HG03066 (cell line): ENCODE measurements at regions not wholly inside any gene's neighbourhood (a gene's known extent, or its start where the extent isn't known, plus 50 kb on each side); places are given as distances from the start of the nearest gene placed in this dataset.

ENCODE experiments used
- ATAC-seq: cut with Tn5 transposase; IDR thresholded peaks from one replicate; pipeline ENCODE4 v1.9.1; 2021; ENCODE audit warnings: low read depth; ENCODE audit not compliant: unreplicated experiment

GRCh38 chr1:81050390-81050789, 750.3 kb upstream of the ADGRL2 start:
- ATAC-seq: no peak

DNA sequence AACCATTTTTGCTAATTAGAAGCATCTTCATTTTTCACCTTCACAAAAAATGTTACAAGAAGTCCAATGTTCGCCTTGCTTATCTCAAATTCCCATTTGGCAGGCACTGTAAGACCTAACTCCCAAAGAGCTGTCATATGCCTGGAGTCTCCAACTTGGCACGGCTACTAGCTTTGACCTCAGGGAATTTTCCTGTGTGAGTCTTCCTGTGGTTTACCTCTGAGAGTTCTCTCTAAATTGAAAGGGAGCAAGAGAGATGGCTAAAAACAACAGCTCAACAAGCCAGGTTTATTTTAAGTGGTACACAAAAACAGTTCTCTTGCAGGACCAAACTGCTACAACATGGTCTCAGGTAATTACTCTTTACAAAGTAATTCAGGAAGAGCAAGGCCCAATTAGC, 756.0 kb upstream of the ADGRL2 start:
- no peak for ATAC-seq

GRCh38 chr1:81042225-81042624, 758.5 kb upstream of the ADGRL2 start:
- no peak for ATAC-seq

DNA sequence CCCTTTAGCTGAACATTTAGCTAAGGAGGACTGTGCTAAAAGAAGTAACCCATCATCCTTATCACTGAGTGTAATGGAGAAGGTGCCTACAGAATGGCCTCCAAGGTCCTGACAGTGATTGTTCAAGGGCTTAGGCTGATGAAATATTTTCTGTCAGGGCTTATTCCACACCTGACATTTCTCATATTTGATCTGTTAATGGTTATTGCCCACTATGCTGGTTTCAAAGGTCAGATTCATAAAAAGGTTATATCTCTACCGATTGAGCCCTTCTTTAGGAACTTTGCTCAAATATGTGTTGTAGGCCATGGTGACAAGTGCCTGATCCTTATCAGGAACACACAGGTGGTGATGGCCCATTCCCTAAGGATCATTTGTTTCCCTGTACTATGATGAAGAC, 766.4 kb upstream of the ADGRL2 start:
- no peak for ATAC-seq

DNA sequence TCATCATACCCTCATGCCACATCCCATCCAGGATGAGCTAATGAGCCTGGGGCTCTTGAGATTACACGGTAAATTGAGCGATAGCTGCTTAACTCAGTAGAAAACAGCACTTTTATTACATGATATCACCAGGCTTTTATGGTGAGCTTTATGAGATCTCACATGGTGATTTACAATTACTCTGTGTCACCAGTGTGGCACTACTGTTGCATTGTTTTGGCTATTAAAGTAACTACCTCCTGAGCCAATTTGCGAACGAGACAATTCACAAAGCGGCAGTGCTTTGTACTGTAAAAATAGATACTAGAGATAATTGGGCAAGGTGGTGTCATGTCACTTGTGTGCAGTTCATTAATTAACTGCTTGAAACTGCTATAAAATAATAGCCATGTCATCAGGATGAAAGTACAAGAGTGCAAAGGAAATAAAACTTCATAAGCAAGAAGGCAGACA, 767.7 kb upstream of the ADGRL2 start:
- ATAC-seq: no peak

- ATAC-seq: no peak
These were observed 768.4 kb upstream of the ADGRL2 start for GRCh38 chr1:81032374-81032773.

GRCh38 chr1:81030441-81030840, 770.3 kb upstream of the ADGRL2 start:
- no peak for ATAC-seq

DNA sequence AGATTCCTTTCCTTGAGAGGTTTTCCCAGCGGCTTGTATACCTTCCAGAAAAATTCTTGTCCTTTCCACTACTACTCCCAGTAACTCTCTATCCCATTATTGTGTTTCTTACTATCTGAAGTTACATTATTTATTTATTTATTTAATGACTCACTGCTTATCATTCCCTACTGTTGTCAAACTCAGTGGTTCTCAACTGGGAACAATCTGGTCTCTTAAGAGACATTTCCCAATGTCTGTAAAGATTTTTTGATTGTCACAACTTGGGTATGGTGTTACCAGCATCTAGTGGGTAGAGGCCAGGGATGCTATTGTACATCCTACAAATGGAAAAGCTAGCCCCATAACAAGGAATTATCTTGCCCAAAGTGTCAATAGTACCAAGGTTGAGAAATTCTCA, 771.5 kb upstream of the ADGRL2 start:
- no peak for ATAC-seq

- no peak for ATAC-seq
These were observed 777.5 kb upstream of the ADGRL2 start for GRCh38 chr1:81023187-81023724.

- no peak for ATAC-seq
These were observed 779.6 kb upstream of the ADGRL2 start for GRCh38 chr1:81021134-81021533.

- ATAC-seq: no peak
These were observed 780.2 kb upstream of the ADGRL2 start for GRCh38 chr1:81020506-81020905.

DNA sequence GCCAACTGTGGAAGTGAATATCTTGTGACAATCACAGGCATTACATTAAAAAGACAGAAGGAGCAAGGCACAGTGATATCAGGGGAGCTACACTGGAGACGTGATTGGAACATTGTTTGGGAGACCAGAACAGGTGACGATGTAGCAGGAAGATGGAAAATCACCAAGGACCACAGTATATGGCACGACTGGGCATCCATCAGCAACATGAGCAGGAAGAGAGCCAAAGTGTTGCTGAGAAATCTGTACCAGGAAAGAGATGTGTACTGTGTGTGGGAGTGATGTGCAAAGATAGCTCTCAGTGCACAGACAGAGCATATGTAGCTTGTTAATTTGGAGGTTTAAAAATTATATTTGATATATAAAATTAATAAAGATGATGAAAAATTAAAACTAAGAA, 790.6 kb upstream of the ADGRL2 start:
- ATAC-seq: no peak

- ATAC-seq: no peak
These were observed 792.4 kb upstream of the ADGRL2 start for GRCh38 chr1:81008293-81008692.

- ATAC-seq: no peak
These were observed 793.7 kb upstream of the ADGRL2 start for GRCh38 chr1:81007024-81007423.

DNA sequence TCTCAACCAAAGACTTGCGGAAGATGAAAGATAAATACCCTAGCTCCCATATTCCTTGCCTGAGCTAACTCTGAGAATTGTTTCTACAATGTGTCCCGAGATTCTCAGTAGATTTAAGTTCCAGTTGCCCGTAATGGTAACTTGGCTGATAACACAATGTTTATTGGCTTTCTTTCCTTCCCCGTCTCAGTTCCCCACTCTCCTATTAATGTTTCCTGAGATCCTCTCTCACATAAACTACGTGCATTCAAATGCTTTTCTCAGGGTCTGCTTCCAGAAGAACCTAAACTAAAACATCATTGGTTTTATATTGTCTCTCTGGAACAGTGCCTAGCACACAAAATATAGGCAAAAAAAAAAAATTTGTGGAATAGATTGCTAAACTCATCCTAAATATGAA, 794.2 kb upstream of the ADGRL2 start:
- no peak for ATAC-seq

- ATAC-seq: no peak
These were observed 796.7 kb upstream of the ADGRL2 start for GRCh38 chr1:81004011-81004410.

- ATAC-seq: no peak
These were observed 805.8 kb upstream of the ADGRL2 start for GRCh38 chr1:80994934-80995333.

- no peak for ATAC-seq
These were observed 806.7 kb upstream of the ADGRL2 start for GRCh38 chr1:80994038-80994437.

- ATAC-seq: no peak
These were observed 807.4 kb upstream of the ADGRL2 start for GRCh38 chr1:80993154-80993980.

DNA sequence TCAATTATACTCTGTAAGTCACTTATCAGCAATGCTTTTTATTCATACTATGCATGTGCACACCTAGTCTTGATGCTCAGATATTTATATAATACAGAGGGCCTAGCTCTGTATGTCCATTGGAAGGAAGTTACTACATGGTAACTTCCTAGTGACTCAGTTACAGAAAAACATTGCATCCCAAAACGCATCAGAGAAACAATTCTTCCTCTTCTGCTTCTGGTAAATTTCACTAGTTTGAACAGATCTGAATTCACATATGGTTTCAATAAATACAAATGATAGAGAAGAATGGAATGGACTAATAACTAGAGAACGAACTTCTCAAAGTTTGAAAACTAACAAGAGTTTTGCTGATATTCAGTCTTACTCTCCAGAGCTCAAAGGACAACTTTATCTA, 811.3 kb upstream of the ADGRL2 start:
- no peak for ATAC-seq

- no peak for ATAC-seq
These were observed 811.8 kb upstream of the ADGRL2 start for GRCh38 chr1:80988926-80989325.

- no peak for ATAC-seq
These were observed 812.9 kb upstream of the ADGRL2 start for GRCh38 chr1:80987824-80988223.
